IMR-90 (cell line): ENCODE measurements at regions not wholly inside any gene's neighbourhood (a gene's known extent, or its start where the extent isn't known, plus 50 kb on each side); places are given as distances from the start of the nearest gene placed in this dataset.

ENCODE experiments used
- CHD1 ChIP-seq: IDR thresholded peaks from 2 replicates; pipeline ENCODE4 v1.6.1; 2012; ENCODE audit warnings: low read depth, low read length, improper control_type of control experiment
- MAFK ChIP-seq: IDR thresholded peaks from 2 replicates; pipeline ENCODE4 v1.6.1; 2012; ENCODE audit warnings: low read depth, low read length, improper control_type of control experiment
- POLR2A ChIP-seq: IDR thresholded peaks from 2 replicates; pipeline ENCODE4 v1.6.1; 2012; ENCODE audit warnings: mild to moderate bottlenecking, low read depth, low read length
- RCOR1 ChIP-seq: IDR thresholded peaks from 2 replicates; pipeline ENCODE4 v1.6.1; 2012; ENCODE audit warnings: mild to moderate bottlenecking, low read length, improper control_type of control experiment; ENCODE audit not compliant: insufficient replicate concordance
- TF ChIP-seq, protein P1 (sequence below): conservative IDR thresholded peaks from 2 replicates; pipeline ENCODE4 v1.5.1; 2012; ENCODE audit warnings: mild to moderate bottlenecking, low read depth, low read length, improper control_type of control experiment
- TF ChIP-seq, protein P2 (sequence below): fragments of 150-350 bp; IDR thresholded peaks from 2 replicates; pipeline ENCODE4 v1.6.1; 2017; ENCODE audit warnings: mild to moderate bottlenecking, antibody characterized with exemption, low read length, low read depth

DNA sequence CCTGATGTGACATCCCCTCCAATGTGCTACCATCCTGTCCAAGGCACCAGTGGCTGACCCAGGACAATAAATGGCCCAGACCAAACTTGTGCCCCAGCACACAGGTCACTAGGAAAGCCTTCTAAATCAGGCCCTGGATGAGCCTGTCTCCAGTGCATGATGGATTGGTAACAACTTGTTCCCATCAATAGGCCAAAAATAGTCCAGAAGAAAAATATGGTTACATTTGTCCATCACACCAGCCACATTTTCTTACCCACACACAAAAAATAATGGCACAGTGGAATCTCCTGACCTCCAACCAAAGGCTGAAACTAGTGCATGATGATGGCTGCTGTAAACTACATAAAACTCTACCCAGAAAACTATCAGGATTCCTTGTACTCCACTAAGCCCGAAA lies 228.4 kb downstream of the SPTSSA start:
- TF ChIP-seq, protein P1, sequence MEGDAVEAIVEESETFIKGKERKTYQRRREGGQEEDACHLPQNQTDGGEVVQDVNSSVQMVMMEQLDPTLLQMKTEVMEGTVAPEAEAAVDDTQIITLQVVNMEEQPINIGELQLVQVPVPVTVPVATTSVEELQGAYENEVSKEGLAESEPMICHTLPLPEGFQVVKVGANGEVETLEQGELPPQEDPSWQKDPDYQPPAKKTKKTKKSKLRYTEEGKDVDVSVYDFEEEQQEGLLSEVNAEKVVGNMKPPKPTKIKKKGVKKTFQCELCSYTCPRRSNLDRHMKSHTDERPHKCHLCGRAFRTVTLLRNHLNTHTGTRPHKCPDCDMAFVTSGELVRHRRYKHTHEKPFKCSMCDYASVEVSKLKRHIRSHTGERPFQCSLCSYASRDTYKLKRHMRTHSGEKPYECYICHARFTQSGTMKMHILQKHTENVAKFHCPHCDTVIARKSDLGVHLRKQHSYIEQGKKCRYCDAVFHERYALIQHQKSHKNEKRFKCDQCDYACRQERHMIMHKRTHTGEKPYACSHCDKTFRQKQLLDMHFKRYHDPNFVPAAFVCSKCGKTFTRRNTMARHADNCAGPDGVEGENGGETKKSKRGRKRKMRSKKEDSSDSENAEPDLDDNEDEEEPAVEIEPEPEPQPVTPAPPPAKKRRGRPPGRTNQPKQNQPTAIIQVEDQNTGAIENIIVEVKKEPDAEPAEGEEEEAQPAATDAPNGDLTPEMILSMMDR = no peak
- TF ChIP-seq MAFK = no peak
- TF ChIP-seq, protein P2, sequence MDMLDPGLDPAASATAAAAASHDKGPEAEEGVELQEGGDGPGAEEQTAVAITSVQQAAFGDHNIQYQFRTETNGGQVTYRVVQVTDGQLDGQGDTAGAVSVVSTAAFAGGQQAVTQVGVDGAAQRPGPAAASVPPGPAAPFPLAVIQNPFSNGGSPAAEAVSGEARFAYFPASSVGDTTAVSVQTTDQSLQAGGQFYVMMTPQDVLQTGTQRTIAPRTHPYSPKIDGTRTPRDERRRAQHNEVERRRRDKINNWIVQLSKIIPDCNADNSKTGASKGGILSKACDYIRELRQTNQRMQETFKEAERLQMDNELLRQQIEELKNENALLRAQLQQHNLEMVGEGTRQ = no peak
- no peak for TF ChIP-seq CHD1
- no peak for TF ChIP-seq RCOR1
- no peak for TF ChIP-seq POLR2A
